Chondrocyte (in vitro differentiated cells): ENCODE measurements at regions not wholly inside any gene's neighbourhood (a gene's known extent, or its start where the extent isn't known, plus 50 kb on each side); places are given as distances from the start of the nearest gene placed in this dataset.

ENCODE experiments used
- DNase-seq: peaks from one replicate; pipeline ENCODE4 v3.0.0; 2021; ENCODE audit warnings: mixed read lengths, low spot score
- H3K27ac Mint-ChIP-seq: one replicate; pipeline ENCODE4 v1.8.0; 2021; ENCODE audit warnings: mild to moderate bottlenecking, moderate library complexity, mixed read lengths; ENCODE audit not compliant: unreplicated experiment
- H3K27me3 Mint-ChIP-seq: 2 replicates; pipeline ENCODE4 v1.8.0; 2021; ENCODE audit warnings: low read depth, mixed read lengths
- H3K36me3 Mint-ChIP-seq: 2 replicates; pipeline ENCODE4 v1.8.0; 2021; ENCODE audit warnings: low read depth, mixed read lengths
- H3K4me1 Mint-ChIP-seq: 2 replicates; pipeline ENCODE4 v1.8.0; 2021; ENCODE audit warnings: low read depth, mild to moderate bottlenecking, mixed read lengths
- H3K4me3 Mint-ChIP-seq: one replicate; pipeline ENCODE4 v1.8.0; 2021; ENCODE audit warnings: mild to moderate bottlenecking, moderate library complexity, mixed read lengths; ENCODE audit not compliant: unreplicated experiment
- H3K9me3 Mint-ChIP-seq: 2 replicates; pipeline ENCODE4 v1.8.0; 2021; ENCODE audit warnings: low read depth, mixed read lengths
- TF ChIP-seq, protein P1 (sequence below): fragments of 200-600 bp; sonication (generic); IDR thresholded peaks from 2 replicates; pipeline ENCODE4 v1.5.0; 2021; ENCODE audit warnings: antibody characterized with exemption, mild to moderate bottlenecking, moderate library complexity

DNA sequence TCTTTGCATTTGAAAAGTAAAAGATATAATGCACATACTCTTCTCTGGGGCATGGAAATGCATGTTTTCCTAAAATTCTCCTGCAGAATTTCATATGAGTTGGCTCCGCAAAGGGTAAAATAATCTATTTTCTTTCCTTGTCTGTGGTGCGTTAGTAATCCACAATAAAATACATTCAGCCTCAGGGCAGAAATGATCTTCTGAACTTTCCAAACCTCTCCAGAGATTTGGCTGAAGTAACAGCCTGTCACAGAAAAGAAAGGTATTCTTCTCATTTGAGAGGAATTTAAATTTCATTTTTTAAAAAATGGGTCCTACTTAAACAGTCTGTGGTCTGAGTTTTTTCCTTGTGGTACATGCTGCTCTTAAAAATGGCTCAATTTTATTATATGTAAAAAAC is 182.7 kb upstream of the DCBLD2 start:
- no peak overlapping the region for H3K4me3 Mint-ChIP-seq
- H3K9me3 Mint-ChIP-seq = no peaks in the 10 kb centered on the region
- peaks cover 18% of the 10 kb centered on the region for H3K4me1 Mint-ChIP-seq
- no peaks in the 10 kb centered on the region for H3K36me3 Mint-ChIP-seq
- TF ChIP-seq, protein P1, sequence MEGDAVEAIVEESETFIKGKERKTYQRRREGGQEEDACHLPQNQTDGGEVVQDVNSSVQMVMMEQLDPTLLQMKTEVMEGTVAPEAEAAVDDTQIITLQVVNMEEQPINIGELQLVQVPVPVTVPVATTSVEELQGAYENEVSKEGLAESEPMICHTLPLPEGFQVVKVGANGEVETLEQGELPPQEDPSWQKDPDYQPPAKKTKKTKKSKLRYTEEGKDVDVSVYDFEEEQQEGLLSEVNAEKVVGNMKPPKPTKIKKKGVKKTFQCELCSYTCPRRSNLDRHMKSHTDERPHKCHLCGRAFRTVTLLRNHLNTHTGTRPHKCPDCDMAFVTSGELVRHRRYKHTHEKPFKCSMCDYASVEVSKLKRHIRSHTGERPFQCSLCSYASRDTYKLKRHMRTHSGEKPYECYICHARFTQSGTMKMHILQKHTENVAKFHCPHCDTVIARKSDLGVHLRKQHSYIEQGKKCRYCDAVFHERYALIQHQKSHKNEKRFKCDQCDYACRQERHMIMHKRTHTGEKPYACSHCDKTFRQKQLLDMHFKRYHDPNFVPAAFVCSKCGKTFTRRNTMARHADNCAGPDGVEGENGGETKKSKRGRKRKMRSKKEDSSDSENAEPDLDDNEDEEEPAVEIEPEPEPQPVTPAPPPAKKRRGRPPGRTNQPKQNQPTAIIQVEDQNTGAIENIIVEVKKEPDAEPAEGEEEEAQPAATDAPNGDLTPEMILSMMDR = no peak
- peaks cover 20% of the 10 kb centered on the region for H3K27me3 Mint-ChIP-seq
- DNase-seq = no peak
- H3K27ac Mint-ChIP-seq = no peak overlapping the region

DNA sequence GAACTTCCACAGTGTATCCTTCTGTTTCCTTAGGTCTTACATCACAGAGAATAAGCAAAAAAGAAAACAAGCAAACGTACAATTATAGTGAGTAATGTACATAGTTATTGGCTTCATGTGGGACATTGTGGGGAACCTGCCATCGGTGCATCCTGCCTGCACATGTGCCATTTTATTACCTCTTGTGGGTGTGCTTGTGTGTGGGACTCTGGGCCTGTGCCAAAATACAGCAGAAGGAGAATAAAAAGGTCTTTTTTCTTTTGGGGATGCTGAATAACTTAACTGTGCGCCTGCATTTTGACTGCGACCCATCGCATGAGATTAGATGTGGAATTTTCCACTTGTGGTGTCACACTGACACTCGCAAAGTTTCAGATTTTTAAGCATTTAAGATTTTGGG is 169.6 kb upstream of the DCBLD2 start:
- no peaks in the 10 kb centered on the region for H3K36me3 Mint-ChIP-seq
- H3K9me3 Mint-ChIP-seq = peaks cover 5% of the 10 kb centered on the region
- TF ChIP-seq, protein P1 = no peak
- H3K27ac Mint-ChIP-seq = no peak overlapping the region
- no peak for DNase-seq
- no peaks in the 10 kb centered on the region for H3K4me1 Mint-ChIP-seq
- no peak overlapping the region for H3K4me3 Mint-ChIP-seq
- H3K27me3 Mint-ChIP-seq = peaks cover 18% of the 10 kb centered on the region

DNA sequence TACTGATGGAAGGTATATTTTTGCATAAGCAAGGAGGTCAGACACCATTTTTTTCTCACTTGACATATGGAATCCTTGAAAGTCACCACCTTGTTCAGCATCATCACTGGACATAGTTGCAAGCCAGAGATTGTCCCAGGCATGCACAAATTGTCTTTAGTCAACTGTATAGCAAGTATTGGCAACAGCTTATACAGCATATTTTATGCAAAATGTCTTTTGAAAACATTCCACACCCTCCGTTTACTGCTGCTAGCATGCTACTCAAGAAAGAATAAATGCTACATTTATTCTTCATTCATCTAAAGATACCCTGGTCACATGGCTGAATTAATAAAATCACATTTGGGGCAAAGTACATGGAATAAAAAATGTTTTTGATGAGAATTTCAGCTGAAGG is 168.5 kb upstream of the DCBLD2 start:
- TF ChIP-seq, protein P1 = no peak
- H3K9me3 Mint-ChIP-seq = peaks cover 7% of the 10 kb centered on the region
- no peak overlapping the region for H3K27ac Mint-ChIP-seq
- no peak overlapping the region for H3K4me3 Mint-ChIP-seq
- H3K36me3 Mint-ChIP-seq = peaks cover 3% of the 10 kb centered on the region
- peaks cover 29% of the 10 kb centered on the region for H3K27me3 Mint-ChIP-seq
- H3K4me1 Mint-ChIP-seq = no peaks in the 10 kb centered on the region
- DNase-seq = no peak

DNA sequence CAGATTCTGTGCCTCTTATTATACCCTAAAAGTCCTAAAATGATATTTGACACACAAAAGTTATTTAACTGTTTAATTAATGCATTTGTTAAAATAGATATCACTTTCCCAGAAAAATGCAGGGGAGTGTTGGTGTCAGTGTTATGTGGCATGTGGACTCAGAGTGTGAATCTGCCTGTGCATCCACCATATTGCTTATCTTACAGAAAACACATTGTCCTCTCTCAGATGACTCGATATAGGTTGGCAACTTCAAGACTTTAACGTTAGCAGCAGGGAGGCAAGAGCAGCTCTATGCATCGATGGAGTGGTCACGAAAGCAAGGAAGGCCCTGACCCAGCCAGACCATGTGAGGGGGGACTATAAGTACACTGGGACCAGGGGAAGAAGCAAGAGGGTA is 165.4 kb upstream of the DCBLD2 start:
- Mint-ChIP-seq H3K4me3 (no peak overlapping the region), H3K27ac (no peak overlapping the region), H3K27me3 (peaks cover 40% of the 10 kb centered on the region), H3K36me3 (peaks cover 9% of the 10 kb centered on the region), H3K4me1 (no peaks in the 10 kb centered on the region), H3K9me3 (peaks cover 5% of the 10 kb centered on the region)
- no peak for DNase-seq
- TF ChIP-seq, protein P1 = no peak

DNA sequence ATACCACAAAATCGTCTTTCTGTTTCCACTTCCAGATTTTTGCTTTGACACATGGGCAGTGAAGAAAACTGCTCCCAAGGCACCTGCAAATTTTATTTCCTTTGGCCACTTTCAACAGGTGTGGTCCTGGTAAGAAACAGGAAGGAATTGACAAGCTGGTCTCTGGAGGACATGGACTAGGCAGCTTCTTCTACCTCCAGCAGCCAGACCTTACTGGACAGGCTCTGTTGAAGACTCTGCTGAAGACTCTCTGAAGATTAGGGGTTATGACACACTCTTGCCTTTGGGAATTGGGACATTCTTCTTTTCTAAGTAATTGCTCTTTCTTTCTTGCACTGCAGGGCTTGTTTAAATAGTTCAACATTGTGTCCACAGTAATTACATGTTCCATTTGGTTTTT is 147.7 kb upstream of the DCBLD2 start:
- H3K36me3 Mint-ChIP-seq = no peaks in the 10 kb centered on the region
- DNase-seq = no peak
- TF ChIP-seq, protein P1 = no peak
- no peak overlapping the region for H3K27ac Mint-ChIP-seq
- peaks cover 6% of the 10 kb centered on the region for H3K4me1 Mint-ChIP-seq
- H3K4me3 Mint-ChIP-seq = no peak overlapping the region
- H3K27me3 Mint-ChIP-seq = peaks cover 16% of the 10 kb centered on the region
- peaks cover 8% of the 10 kb centered on the region for H3K9me3 Mint-ChIP-seq
